GM12878 (cell line): ENCODE measurements at regions not wholly inside any gene's neighbourhood (a gene's known extent, or its start where the extent isn't known, plus 50 kb on each side); places are given as distances from the start of the nearest gene placed in this dataset.
A peak's percentile ranks its signal among the peaks of the same experiment; 100 is the strongest.

Experiments
- CREM ChIP-seq: IDR thresholded peaks from 2 replicates; pipeline ENCODE4 v1.6.1; 2014; ENCODE audit warnings: antibody characterized with exemption, low read depth
- FOXM1 ChIP-seq: IDR thresholded peaks from 2 replicates; pipeline ENCODE4 v1.6.1; 2012; ENCODE audit warnings: low read depth, mild to moderate bottlenecking, inconsistent platforms, low read length, moderate library complexity
- LARP7 ChIP-seq: fragments of 450-650 bp; IDR thresholded peaks from 2 replicates; pipeline ENCODE4 v1.6.1; 2017; ENCODE audit warnings: mild to moderate bottlenecking
- PKNOX1 ChIP-seq: fragments of 450-650 bp; IDR thresholded peaks from 2 replicates; pipeline ENCODE4 v1.6.1; 2016; ENCODE audit warnings: mild to moderate bottlenecking
- SIX5 ChIP-seq: IDR thresholded peaks from 2 replicates; pipeline ENCODE4 v1.6.1; 2011; ENCODE audit warnings: mild to moderate bottlenecking, low read depth, low read length, moderate library complexity; ENCODE audit not compliant: severe bottlenecking
- TCF3 ChIP-seq: IDR thresholded peaks from 2 replicates; pipeline ENCODE4 v1.6.1; 2012; ENCODE audit warnings: low read depth, mild to moderate bottlenecking, low read length, borderline replicate concordance; ENCODE audit not compliant: insufficient read depth
- TF ChIP-seq, protein P1 (sequence below): fragments of 150-350 bp; IDR thresholded peaks from 2 replicates; pipeline ENCODE4 v1.6.1; 2014; ENCODE audit warnings: mild to moderate bottlenecking, low read depth, low read length
- TF ChIP-seq, protein P2 (sequence below): fragments of 450-650 bp; IDR thresholded peaks from 2 replicates; pipeline ENCODE4 v1.6.1; 2017; ENCODE audit warnings: mild to moderate bottlenecking, moderate library complexity
- TF ChIP-seq, protein P3 (sequence below): fragments of 450-650 bp; IDR thresholded peaks from 2 replicates; pipeline ENCODE4 v1.6.1; 2017; ENCODE audit warnings: low read depth, mild to moderate bottlenecking, moderate library complexity

DNA sequence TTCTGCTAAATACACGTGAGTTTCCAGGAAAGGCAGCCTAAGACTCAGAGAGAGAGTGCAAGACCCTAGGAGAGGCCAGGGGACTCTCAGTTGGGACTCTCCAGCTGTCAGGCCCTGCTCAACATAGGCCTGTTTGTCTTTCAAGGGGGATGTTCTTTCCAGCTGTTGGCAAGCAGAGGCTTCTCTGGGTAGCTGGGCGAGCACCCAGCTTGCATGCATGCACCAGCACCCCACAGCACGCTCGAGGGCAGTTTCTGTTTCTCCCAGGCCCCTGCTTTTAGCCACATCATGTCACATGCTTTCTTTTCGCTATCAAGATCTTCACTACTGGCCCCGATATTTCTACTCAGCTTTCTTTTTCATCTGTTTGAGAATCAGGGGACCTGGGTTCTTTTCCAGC lies 479.3 kb upstream of the HS6ST1 start (continued):
- TF ChIP-seq PKNOX1 (no peak), TCF3 (0 out of 2 replicates have a peak, but pooled peaks have one; percentile 50), FOXM1 (no peak), SIX5 (no peak), CREM (no peak), LARP7 (no peak)
- TF ChIP-seq, protein P1, sequence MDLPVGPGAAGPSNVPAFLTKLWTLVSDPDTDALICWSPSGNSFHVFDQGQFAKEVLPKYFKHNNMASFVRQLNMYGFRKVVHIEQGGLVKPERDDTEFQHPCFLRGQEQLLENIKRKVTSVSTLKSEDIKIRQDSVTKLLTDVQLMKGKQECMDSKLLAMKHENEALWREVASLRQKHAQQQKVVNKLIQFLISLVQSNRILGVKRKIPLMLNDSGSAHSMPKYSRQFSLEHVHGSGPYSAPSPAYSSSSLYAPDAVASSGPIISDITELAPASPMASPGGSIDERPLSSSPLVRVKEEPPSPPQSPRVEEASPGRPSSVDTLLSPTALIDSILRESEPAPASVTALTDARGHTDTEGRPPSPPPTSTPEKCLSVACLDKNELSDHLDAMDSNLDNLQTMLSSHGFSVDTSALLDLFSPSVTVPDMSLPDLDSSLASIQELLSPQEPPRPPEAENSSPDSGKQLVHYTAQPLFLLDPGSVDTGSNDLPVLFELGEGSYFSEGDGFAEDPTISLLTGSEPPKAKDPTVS, result no peak
- TF ChIP-seq, protein P2, sequence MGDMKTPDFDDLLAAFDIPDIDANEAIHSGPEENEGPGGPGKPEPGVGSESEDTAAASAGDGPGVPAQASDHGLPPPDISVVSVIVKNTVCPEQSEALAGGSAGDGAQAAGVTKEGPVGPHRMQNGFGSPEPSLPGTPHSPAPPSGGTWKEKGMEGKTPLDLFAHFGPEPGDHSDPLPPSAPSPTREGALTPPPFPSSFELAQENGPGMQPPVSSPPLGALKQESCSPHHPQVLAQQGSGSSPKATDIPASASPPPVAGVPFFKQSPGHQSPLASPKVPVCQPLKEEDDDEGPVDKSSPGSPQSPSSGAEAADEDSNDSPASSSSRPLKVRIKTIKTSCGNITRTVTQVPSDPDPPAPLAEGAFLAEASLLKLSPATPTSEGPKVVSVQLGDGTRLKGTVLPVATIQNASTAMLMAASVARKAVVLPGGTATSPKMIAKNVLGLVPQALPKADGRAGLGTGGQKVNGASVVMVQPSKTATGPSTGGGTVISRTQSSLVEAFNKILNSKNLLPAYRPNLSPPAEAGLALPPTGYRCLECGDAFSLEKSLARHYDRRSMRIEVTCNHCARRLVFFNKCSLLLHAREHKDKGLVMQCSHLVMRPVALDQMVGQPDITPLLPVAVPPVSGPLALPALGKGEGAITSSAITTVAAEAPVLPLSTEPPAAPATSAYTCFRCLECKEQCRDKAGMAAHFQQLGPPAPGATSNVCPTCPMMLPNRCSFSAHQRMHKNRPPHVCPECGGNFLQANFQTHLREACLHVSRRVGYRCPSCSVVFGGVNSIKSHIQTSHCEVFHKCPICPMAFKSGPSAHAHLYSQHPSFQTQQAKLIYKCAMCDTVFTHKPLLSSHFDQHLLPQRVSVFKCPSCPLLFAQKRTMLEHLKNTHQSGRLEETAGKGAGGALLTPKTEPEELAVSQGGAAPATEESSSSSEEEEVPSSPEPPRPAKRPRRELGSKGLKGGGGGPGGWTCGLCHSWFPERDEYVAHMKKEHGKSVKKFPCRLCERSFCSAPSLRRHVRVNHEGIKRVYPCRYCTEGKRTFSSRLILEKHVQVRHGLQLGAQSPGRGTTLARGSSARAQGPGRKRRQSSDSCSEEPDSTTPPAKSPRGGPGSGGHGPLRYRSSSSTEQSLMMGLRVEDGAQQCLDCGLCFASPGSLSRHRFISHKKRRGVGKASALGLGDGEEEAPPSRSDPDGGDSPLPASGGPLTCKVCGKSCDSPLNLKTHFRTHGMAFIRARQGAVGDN, result peak; percentile 75
- TF ChIP-seq, protein P3, sequence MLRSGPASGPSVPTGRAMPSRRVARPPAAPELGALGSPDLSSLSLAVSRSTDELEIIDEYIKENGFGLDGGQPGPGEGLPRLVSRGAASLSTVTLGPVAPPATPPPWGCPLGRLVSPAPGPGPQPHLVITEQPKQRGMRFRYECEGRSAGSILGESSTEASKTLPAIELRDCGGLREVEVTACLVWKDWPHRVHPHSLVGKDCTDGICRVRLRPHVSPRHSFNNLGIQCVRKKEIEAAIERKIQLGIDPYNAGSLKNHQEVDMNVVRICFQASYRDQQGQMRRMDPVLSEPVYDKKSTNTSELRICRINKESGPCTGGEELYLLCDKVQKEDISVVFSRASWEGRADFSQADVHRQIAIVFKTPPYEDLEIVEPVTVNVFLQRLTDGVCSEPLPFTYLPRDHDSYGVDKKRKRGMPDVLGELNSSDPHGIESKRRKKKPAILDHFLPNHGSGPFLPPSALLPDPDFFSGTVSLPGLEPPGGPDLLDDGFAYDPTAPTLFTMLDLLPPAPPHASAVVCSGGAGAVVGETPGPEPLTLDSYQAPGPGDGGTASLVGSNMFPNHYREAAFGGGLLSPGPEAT, result no peak
